GM23248 (cell line): ENCODE measurements at regions not wholly inside any gene's neighbourhood (a gene's known extent, or its start where the extent isn't known, plus 50 kb on each side); places are given as distances from the start of the nearest gene placed in this dataset.

Experiments
- EZH2 ChIP-seq: fragments of 200-600 bp; sonication (generic); IDR thresholded peaks from 2 replicates; pipeline ENCODE4 v1.6.1; 2018; ENCODE audit warnings: antibody characterized with exemption, mild to moderate bottlenecking; ENCODE audit not compliant: insufficient read depth, poor library complexity, severe bottlenecking
- EZH2phosphoT487 ChIP-seq: fragments of 200-600 bp; sonication (generic); IDR thresholded peaks from 2 replicates; pipeline ENCODE4 v1.6.1; 2018; ENCODE audit warnings: antibody characterized with exemption, moderate library complexity, mild to moderate bottlenecking, low read depth; ENCODE audit not compliant: insufficient read depth

DNA sequence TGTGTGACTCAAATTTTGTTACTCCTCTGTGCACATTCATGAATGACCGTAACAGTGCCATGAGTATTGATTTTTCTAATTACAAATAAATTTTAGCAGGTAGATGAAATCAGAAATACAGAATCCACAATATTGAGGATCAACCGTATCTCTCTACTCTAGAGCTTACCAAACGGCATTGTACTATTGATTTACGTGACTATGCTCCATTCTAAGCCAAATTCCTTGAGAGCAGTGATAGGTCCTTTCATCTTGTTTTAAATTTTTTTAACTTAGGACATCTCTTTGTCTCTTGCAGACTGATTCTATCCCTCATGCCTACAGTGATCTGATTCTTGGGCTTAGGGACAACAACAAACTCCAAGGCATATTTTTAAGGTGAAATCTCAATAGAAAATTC lies 172.3 kb upstream of the C1QTNF7 start:
- TF ChIP-seq EZH2, result no peak
- no peak for TF ChIP-seq EZH2phosphoT487
